ENCODE measurements at regions not wholly inside any gene's neighbourhood (a gene's known extent, or its start where the extent isn't known, plus 50 kb on each side); places are given as distances from the start of the nearest gene placed in this dataset.
"Not testable (repeated sequence)": the region's sequence is repeated elsewhere in the genome, so short reads cannot be mapped to it uniquely, and the experiment has no call there.

DNA sequence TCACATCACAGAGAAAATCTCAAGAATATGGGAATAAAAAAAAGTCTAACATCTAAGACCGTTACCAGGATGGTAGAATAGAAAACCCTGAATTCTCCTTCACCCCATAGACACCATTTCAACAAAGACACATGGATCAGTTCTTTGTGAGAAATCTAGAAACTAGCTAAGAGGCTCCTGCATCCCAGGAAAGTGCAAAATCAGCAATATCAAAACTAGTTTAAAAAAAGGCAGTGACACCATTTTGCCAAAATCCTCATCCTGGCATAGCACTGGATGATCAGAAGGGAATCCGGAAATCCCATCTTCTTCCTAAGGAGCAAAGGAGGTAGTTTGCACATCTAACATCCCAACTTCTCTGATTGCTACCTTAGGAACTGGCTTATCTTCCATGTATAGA, 88.9 kb upstream of the MAGEE2 start:
- no peak for TF ChIP-seq Cebpa-rat (IDR thresholded peaks at IDR 0.05)
- Histone ChIP-seq H3K4me3 (no peak overlapping the region), H4K20me1 (no peaks in the 10 kb centered on the region)

GRCh38 chrX:75883446-75883845, 98.4 kb upstream of the MAGEE2 start:
- no peak overlapping the region for H3K27ac ChIP-seq
- H3K27me3 ChIP-seq, result peaks cover 78% of the 10 kb centered on the region
- no peak overlapping the region for H3K4me3 ChIP-seq
- H4K20me1 ChIP-seq, result no peaks in the 10 kb centered on the region
- H3K36me3 ChIP-seq, result no peaks in the 10 kb centered on the region
- no peaks in the 10 kb centered on the region for H3K9me3 ChIP-seq
- H3K4me2 ChIP-seq, result no peak overlapping the region
- H3K9ac ChIP-seq, result no peak overlapping the region
- no peak for TF ChIP-seq Cebpa-rat (IDR thresholded peaks at IDR 0.05)
- H3K4me1 ChIP-seq, result no peaks in the 10 kb centered on the region

More for the DNA sequence above, 88.9 kb upstream of the MAGEE2 start:
- Histone ChIP-seq H3K9me3 (no peaks in the 10 kb centered on the region), H3K4me2 (no peak overlapping the region), H3K27ac (no peak overlapping the region), H3K27me3 (peaks cover 49% of the 10 kb centered on the region), H3K9ac (no peak overlapping the region), H3K4me1 (no peaks in the 10 kb centered on the region), H3K36me3 (no peaks in the 10 kb centered on the region)

DNA sequence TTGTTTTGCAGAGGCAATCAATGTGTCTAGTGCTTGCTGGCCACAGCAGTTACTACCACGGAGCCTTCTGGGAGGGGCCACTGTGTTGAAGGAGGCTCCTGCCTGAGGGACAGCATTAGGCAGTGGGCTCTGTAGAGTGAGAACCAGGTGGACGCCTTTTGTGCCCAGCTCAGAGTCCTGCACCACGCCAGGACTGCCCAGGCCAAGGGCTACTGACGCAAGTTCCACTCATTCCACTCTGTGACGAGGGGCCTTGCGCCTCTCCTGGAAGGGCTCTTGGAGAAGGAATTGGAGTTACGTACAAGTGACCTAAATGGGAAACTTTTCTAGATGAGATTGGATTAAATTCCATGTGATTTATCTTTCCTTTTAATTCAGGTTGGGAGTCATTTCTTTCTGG, 102.8 kb upstream of the MAGEE2 start:
- Histone ChIP-seq H3K9me3 (no peaks in the 10 kb centered on the region), H3K9ac (no peak overlapping the region), H4K20me1 (no peaks in the 10 kb centered on the region), H3K4me3 (no peak overlapping the region), H3K27ac (no peak overlapping the region), H3K36me3 (no peaks in the 10 kb centered on the region), H3K27me3 (peaks cover 70% of the 10 kb centered on the region), H3K4me2 (no peak overlapping the region), H3K4me1 (no peaks in the 10 kb centered on the region)
- TF ChIP-seq Cebpa-rat (IDR thresholded peaks at IDR 0.05), result no peak

DNA sequence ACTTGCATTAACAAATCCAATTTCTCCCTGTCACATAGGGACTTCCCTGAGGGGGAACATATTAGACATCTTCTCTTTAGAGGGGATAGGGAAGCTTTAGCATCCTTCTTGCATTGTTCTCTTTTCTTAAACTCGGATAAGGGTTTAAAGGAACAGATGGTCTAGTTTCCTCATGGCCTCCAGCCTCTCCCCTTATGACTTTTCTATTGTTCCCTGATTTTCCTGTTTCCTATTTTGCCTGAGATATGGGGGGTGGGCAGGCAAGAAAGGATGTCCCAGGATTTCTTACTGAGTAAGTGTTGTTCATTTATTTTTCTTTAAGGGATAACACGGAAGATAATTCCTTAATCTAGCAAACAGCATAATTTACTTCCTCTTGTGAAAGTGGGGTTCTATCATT, 107.7 kb upstream of the MAGEE2 start:
- TF ChIP-seq Cebpa-rat (IDR thresholded peaks at IDR 0.05), result no peak
- H4K20me1 ChIP-seq, result no peaks in the 10 kb centered on the region
- peaks cover 43% of the 10 kb centered on the region for H3K27me3 ChIP-seq
- H3K9ac ChIP-seq, result no peak overlapping the region
- H3K4me1 ChIP-seq, result no peaks in the 10 kb centered on the region
- no peak overlapping the region for H3K4me2 ChIP-seq
- no peaks in the 10 kb centered on the region for H3K36me3 ChIP-seq
- no peak overlapping the region for H3K4me3 ChIP-seq
- H3K9me3 ChIP-seq, result no peaks in the 10 kb centered on the region
- H3K27ac ChIP-seq, result no peak overlapping the region

DNA sequence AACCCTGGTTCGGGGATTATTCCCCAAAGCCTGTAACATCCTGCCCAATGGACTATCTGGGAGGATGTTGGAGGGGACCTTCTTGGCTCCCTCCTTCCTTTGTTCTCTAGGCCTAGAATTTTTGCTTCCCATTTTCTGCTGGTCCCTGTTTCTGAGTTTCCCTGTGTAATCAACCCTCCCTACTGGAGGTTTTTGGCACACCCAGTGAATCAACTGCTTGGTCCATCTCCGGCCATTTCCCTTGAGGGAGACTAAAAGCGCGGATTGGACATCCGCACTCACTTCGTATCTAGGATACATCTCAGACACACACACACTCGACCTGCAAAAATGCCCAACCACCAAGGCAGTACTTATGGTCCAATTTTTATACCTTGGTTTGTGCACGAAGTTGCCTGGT, 108.2 kb upstream of the MAGEE2 start:
- H3K9me3 ChIP-seq, result no peaks in the 10 kb centered on the region
- no peak overlapping the region for H3K9ac ChIP-seq
- peaks cover 39% of the 10 kb centered on the region for H3K27me3 ChIP-seq
- H3K4me3 ChIP-seq, result no peak overlapping the region
- no peaks in the 10 kb centered on the region for H3K4me1 ChIP-seq
- no peak overlapping the region for H3K4me2 ChIP-seq
- H3K27ac ChIP-seq, result no peak overlapping the region
- TF ChIP-seq Cebpa-rat (IDR thresholded peaks at IDR 0.05), result no peak
- no peaks in the 10 kb centered on the region for H4K20me1 ChIP-seq
- H3K36me3 ChIP-seq, result no peaks in the 10 kb centered on the region

DNA sequence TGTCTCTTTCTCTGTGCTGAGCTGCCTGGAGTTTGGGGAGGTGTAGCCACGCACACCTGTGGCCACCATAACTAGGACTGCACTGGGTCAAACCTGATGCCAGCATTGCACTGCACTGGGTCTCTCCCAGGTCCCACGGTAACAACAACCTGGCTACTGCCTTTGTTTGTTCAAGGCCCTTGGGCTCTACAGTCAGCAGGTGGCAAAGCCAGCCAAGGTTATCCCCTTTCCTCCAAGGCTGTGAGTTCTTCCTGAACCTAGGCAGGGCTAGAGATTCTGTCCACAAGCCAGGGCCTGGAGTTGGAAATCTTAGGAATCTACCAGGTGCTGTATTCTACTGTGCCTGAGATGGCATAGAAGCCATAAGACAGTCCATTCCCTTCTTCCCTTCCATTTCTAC, 126.7 kb upstream of the MAGEE2 start:
- Histone ChIP-seq H3K4me2 (no peak overlapping the region), H3K4me1 (no peaks in the 10 kb centered on the region), H3K27me3 (peaks cover 56% of the 10 kb centered on the region), H3K36me3 (no peaks in the 10 kb centered on the region), H3K27ac (no peak overlapping the region), H3K4me3 (no peak overlapping the region), H3K9me3 (peaks cover 6% of the 10 kb centered on the region), H4K20me1 (no peaks in the 10 kb centered on the region), H3K9ac (no peak overlapping the region)
- TF ChIP-seq Cebpa-rat (IDR thresholded peaks at IDR 0.05), result no peak

DNA sequence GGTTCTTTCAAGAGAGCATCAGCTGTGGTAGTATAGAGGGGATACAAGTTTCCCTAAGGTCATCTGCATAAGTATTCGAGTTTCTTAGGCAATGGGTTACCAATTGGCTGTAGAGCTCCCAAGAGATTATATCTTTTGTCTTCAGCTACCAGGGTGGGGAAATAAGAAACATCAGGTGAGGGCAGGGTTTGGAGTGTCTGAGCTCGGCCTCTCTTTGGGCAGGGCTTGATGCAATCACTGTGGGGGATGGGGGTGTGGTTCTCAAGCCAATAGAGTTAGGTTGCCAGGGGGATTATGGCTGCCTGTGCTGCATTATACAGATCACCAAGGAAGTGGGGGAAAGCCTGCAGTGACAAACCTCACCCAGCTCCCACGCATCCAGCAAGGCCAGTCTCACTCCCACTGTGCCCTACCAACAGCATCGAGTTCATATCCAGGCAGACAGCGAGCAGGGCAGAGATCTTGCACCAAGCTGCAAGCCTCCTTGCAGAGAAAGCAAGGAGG, 172.1 kb upstream of the MAGEE2 start:
- no peak overlapping the region for H3K27ac ChIP-seq
- TF ChIP-seq Cebpa-rat (IDR thresholded peaks at IDR 0.05), result no peak

DNA sequence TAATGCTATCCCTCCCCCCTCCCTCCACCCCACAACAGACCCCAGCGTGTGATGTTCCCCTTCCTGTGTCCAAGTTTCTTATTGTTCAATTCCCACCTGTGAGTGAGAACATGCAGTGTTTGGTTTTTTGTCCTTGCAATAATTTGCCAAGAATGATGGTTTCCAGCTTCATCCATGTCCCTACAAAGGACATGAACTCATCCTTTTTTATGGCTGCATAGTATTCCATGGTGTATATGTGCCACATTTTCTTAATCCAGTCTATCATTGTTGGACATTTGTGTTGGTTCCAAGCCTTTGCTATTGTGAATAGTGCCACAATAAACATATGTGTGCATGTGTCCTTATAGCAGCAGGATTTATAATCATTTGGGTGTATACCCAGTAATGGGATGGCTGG, 176.3 kb upstream of the MAGEE2 start:
- not testable (repeated sequence) for H3K9ac ChIP-seq, H3K4me2 ChIP-seq, H3K4me3 ChIP-seq, H4K20me1 ChIP-seq, H3K27ac ChIP-seq, H3K36me3 ChIP-seq, H3K4me1 ChIP-seq
- peaks cover 22% of the 10 kb centered on the region; the same call in 1 of the 2 replicates for H3K27me3 ChIP-seq
- H3K9me3 ChIP-seq, result peaks cover 13% of the 10 kb centered on the region

More for the DNA sequence above, 172.1 kb upstream of the MAGEE2 start:
- H4K20me1 ChIP-seq, result no peaks in the 10 kb centered on the region
- H3K4me2 ChIP-seq, result no peak overlapping the region
- no peaks in the 10 kb centered on the region for H3K4me1 ChIP-seq
- peaks cover 8% of the 10 kb centered on the region; the same call in 1 of the 2 replicates for H3K27me3 ChIP-seq
- no peaks in the 10 kb centered on the region for H3K36me3 ChIP-seq
- peaks cover 21% of the 10 kb centered on the region for H3K9me3 ChIP-seq
- no peak overlapping the region for H3K9ac ChIP-seq
- no peak overlapping the region for H3K4me3 ChIP-seq

DNA sequence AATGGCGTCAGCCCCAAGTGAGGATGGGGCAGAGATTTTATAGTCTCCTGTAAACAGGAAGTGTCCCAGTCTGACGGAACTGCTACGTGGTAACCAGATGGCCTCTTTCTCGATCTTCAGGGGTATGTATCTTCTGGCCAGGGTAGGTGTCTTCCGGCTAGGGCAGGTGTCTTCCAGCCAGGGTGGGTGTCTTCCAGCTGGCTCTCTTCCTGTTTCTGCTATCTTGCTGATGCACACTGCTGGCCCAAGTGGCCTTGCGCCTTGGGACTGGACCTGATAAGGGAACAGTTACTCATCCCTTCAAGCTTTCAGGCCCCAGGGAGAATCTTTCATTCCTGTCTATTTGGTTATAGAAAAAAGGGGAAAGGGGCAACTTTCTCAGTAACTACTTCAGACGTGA, 178.7 kb upstream of the MAGEE2 start:
- Histone ChIP-seq H3K9ac (no peak overlapping the region), H3K36me3 (no peaks in the 10 kb centered on the region), H3K27ac (no peak overlapping the region), H3K4me3 (no peak overlapping the region), H3K4me1 (no peaks in the 10 kb centered on the region), H3K4me2 (no peak overlapping the region), H3K27me3 (peaks cover 31% of the 10 kb centered on the region; the same call in 1 of the 2 replicates), H4K20me1 (no peaks in the 10 kb centered on the region), H3K9me3 (0 out of 2 replicates have a peak, but pooled peaks cover 9% of the 10 kb centered on the region)
- TF ChIP-seq Cebpa-rat (IDR thresholded peaks at IDR 0.05), result no peak

- H4K20me1 ChIP-seq, result no peaks in the 10 kb centered on the region
Measured at GRCh38 chrX:75968293-75968692, 183.2 kb upstream of the MAGEE2 start.

DNA sequence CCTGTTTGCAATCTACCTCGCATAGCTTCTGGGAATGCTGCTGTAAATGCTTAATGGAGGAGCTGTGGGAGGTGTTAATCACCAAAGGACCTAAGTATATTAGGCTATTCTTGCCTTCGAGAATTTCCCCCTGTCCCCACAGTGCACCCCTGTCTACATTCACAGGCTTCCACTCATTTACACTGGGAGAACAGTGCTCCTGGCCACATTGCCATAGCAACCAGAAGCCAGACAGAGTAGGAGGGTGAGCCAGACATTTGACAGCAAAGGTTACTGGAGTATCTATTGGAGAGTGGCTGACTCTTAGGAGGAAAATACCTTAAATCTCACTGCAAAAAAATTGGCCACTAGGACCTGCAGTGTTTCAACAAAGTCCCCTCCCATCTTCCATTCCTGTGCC, 185.9 kb upstream of the PBDC1 start:
- Histone ChIP-seq H3K9ac (no peak overlapping the region), H3K36me3 (no peaks in the 10 kb centered on the region), H3K27me3 (peaks cover 74% of the 10 kb centered on the region), H3K4me1 (no peaks in the 10 kb centered on the region), H4K20me1 (no peaks in the 10 kb centered on the region; the same call in 1 of the 2 replicates), H3K27ac (no peak overlapping the region), H3K9me3 (no peaks in the 10 kb centered on the region), H3K4me3 (no peak overlapping the region), H3K4me2 (no peak overlapping the region)
- TF ChIP-seq Cebpa-rat (IDR thresholded peaks at IDR 0.05), result no peak

More at GRCh38 chrX:75968293-75968692, 183.2 kb upstream of the MAGEE2 start:
- no peak overlapping the region for H3K9ac ChIP-seq
- H3K36me3 ChIP-seq, result no peaks in the 10 kb centered on the region
- peaks cover 28% of the 10 kb centered on the region; the same call in 1 of the 2 replicates for H3K27me3 ChIP-seq
- no peak overlapping the region for H3K4me2 ChIP-seq
- H3K9me3 ChIP-seq, result peaks cover 29% of the 10 kb centered on the region; the same call in 1 of the 2 replicates
- no peak overlapping the region for H3K4me3 ChIP-seq
- no peaks in the 10 kb centered on the region for H3K4me1 ChIP-seq
- no peak for TF ChIP-seq Cebpa-rat (IDR thresholded peaks at IDR 0.05)
- no peak overlapping the region for H3K27ac ChIP-seq
